ENCODE measurements at regions not wholly inside any gene's neighbourhood (a gene's known extent, or its start where the extent isn't known, plus 50 kb on each side); places are given as distances from the start of the nearest gene placed in this dataset.

DNA sequence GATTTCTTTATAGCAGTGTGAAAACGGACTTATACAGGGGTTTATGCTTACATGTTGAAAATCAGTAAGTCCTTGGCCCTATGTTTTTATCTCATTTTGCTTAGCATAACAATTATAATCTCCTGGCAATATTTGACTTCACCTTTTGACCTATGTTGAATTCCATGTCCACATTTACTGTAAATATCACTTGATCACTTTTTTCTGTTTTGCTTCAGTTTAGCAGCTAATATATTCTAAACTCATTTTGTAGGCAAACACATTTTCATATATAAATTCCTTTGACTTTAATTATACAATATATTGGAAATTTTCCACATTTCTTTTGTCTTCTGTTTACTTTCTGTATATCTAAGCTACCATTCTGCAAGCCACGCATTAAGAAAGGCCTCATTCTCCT, 674.0 kb downstream of the MAT2B start:
- H3K27ac ChIP-seq: no peak overlapping the region
- H3K9me3 ChIP-seq: peaks cover 0 to 3% (median 0%) of the 10 kb centered on the region in 4 donors
- WGBS (ENCODE audit: insufficient coverage, low coverage, low lambda C conversion rate, missing lambda C conversion rate): 55% methylated on average over 2 of the region's 2 CpGs
- TF ChIP-seq, protein P1, sequence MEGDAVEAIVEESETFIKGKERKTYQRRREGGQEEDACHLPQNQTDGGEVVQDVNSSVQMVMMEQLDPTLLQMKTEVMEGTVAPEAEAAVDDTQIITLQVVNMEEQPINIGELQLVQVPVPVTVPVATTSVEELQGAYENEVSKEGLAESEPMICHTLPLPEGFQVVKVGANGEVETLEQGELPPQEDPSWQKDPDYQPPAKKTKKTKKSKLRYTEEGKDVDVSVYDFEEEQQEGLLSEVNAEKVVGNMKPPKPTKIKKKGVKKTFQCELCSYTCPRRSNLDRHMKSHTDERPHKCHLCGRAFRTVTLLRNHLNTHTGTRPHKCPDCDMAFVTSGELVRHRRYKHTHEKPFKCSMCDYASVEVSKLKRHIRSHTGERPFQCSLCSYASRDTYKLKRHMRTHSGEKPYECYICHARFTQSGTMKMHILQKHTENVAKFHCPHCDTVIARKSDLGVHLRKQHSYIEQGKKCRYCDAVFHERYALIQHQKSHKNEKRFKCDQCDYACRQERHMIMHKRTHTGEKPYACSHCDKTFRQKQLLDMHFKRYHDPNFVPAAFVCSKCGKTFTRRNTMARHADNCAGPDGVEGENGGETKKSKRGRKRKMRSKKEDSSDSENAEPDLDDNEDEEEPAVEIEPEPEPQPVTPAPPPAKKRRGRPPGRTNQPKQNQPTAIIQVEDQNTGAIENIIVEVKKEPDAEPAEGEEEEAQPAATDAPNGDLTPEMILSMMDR (IDR thresholded peaks at IDR 0.05): no peak
- no peak for TF ChIP-seq POLR2A (IDR thresholded peaks at IDR 0.05)
- intact Hi-C loops (cut with DNase I): no loop called here
- H3K36me3 ChIP-seq: no peaks in the 10 kb centered on the region
- H3K4me1 ChIP-seq: no peaks in the 10 kb centered on the region
- H3K27me3 ChIP-seq: no peaks in the 10 kb centered on the region
- ATAC-seq: no peak
- DNase-seq: no peak
- no peak overlapping the region for H3K4me3 ChIP-seq

DNA sequence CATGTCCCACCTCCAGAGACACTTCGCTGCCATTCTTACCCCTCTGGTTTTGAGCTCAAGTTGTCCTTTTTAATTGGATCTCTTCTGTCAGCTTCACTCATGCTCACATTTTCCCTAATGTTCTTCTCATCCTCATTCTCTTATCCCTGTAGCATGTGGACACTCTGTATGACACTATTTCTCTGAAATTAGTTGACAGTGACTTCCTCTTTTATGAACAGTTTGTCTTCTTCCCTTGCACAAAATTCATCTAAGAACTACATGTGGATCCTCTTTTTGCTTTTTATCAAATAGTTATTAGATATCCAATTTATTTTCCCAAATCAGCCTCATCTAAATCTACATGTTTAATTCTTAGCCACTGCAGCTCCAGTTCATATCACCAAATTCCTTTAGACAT, 676.2 kb downstream of the MAT2B start:
- no peak for ATAC-seq
- 80% methylated on average over 1 of the region's 1 CpG for WGBS (ENCODE audit: insufficient coverage, low coverage, low lambda C conversion rate, missing lambda C conversion rate)

DNA sequence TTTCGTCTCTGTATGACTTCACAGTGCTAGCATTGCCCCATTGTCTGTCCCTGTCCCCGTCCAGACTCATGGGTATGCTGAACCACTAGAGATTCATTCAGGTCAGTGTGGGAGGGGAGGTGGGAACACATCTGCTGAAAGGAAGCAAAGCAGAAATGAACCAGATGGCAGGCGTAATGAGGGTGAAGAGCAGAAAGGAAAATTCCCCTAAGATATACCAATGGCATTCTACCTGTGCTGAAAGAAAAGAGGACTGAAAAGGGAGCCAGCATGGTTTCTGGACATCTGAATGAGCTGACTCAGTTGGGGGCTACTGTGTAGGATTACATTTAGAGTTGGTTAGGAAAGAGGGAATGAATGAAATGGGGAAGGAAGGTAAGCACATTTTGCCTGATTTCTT, 678.7 kb downstream of the MAT2B start:
- no peak for DNase-seq
- intact Hi-C loops (cut with DNase I): no loop called here
- TF ChIP-seq, protein P1 (IDR thresholded peaks at IDR 0.05): no peak
- no peak for TF ChIP-seq POLR2A (IDR thresholded peaks at IDR 0.05)
- Histone ChIP-seq H3K27me3 (no peaks in the 10 kb centered on the region), H3K27ac (no peak overlapping the region), H3K4me1 (no peaks in the 10 kb centered on the region), H3K4me3 (no peak overlapping the region), H3K9me3 (no peaks in the 10 kb centered on the region), H3K36me3 (no peaks in the 10 kb centered on the region)
- 53% methylated on average over 3 of the region's 3 CpGs for WGBS (ENCODE audit: insufficient coverage, low coverage, low lambda C conversion rate, missing lambda C conversion rate)
- ATAC-seq: no peak

More for the DNA sequence above, 676.2 kb downstream of the MAT2B start:
- Histone ChIP-seq H3K4me1 (no peaks in the 10 kb centered on the region), H3K27me3 (no peaks in the 10 kb centered on the region), H3K27ac (no peak overlapping the region), H3K4me3 (no peak overlapping the region), H3K36me3 (no peaks in the 10 kb centered on the region), H3K9me3 (no peaks in the 10 kb centered on the region)
- DNase-seq: no peak
- intact Hi-C loops (cut with DNase I): no loop called here
- TF ChIP-seq POLR2A (IDR thresholded peaks at IDR 0.05): no peak
- TF ChIP-seq, protein P1 (IDR thresholded peaks at IDR 0.05): no peak

DNA sequence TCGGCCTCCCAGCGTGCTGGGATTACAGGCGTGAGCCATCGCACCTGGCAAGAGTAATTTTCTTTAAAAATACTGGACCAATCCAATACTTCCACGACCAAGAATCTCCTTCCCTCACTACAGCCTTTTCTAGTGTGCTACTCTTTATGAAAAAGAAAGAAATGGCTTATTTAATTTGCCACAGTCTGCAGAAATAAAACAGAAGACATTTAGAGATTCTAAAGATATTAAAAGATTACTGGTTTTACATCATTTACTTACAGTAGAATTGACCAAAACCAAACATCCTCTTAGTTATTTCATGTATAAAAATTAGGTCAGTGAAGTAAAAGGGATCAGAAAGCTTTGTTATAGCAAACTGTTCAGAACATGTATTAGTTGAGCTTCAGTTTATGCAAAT, 679.6 kb downstream of the MAT2B start:
- Histone ChIP-seq H3K36me3 (no peaks in the 10 kb centered on the region), H3K4me3 (no peak overlapping the region)
- no peak for TF ChIP-seq POLR2A (IDR thresholded peaks at IDR 0.05)
- TF ChIP-seq, protein P1 (IDR thresholded peaks at IDR 0.05): no peak

DNA sequence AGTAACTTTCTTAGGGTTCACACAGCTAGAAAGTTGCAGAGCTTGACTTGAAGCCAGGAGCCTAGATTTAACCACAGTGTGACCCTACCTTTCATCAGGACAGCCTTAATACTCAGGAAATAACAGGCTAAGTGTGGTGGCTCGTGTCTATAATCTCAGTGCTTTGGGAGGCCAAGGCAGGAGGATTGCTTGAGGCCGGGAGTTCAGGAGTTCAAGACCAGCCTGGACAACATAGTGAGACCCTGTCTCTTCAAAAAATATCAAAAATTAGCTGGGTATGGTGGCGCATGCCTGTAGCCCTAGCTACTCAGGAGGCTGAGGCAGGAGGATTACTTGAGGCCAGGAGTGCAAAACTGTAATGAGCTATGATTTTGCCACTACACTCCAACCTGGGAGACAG, 681.1 kb downstream of the MAT2B start:
- Histone ChIP-seq H3K36me3 (no peaks in the 10 kb centered on the region), H3K4me1 (no peaks in the 10 kb centered on the region), H3K27me3 (no peaks in the 10 kb centered on the region), H3K27ac (no peak overlapping the region), H3K9me3 (no peaks in the 10 kb centered on the region), H3K4me3 (no peak overlapping the region)
- intact Hi-C loops (cut with DNase I): no loop called here
- ATAC-seq: no peak
- 54% methylated on average over 3 of the region's 3 CpGs for WGBS (ENCODE audit: insufficient coverage, low coverage, low lambda C conversion rate, missing lambda C conversion rate)
- no peak for TF ChIP-seq POLR2A (IDR thresholded peaks at IDR 0.05)
- TF ChIP-seq, protein P1 (IDR thresholded peaks at IDR 0.05): no peak
- no peak for DNase-seq

More for the DNA sequence above, 679.6 kb downstream of the MAT2B start:
- intact Hi-C loops (cut with DNase I): no loop called here
- Histone ChIP-seq H3K4me1 (no peaks in the 10 kb centered on the region), H3K27me3 (no peaks in the 10 kb centered on the region), H3K9me3 (no peaks in the 10 kb centered on the region), H3K27ac (no peak overlapping the region)
- DNase-seq (no peak), ATAC-seq (no peak)
- WGBS (ENCODE audit: insufficient coverage, low coverage, low lambda C conversion rate, missing lambda C conversion rate): 50% methylated on average over 5 of the region's 5 CpGs
